ENCODE measurements at regions not wholly inside any gene's neighbourhood (a gene's known extent, or its start where the extent isn't known, plus 50 kb on each side); places are given as distances from the start of the nearest gene placed in this dataset.

GRCh38 chr10:128710098-128710797 lies 584.0 kb upstream of the MKI67 start:
- 94% methylated on average over 22 of the region's 49 CpGs for WGBS (ENCODE audit: low lambda C conversion rate, missing lambda C conversion rate)
- TF ChIP-seq, protein P1, sequence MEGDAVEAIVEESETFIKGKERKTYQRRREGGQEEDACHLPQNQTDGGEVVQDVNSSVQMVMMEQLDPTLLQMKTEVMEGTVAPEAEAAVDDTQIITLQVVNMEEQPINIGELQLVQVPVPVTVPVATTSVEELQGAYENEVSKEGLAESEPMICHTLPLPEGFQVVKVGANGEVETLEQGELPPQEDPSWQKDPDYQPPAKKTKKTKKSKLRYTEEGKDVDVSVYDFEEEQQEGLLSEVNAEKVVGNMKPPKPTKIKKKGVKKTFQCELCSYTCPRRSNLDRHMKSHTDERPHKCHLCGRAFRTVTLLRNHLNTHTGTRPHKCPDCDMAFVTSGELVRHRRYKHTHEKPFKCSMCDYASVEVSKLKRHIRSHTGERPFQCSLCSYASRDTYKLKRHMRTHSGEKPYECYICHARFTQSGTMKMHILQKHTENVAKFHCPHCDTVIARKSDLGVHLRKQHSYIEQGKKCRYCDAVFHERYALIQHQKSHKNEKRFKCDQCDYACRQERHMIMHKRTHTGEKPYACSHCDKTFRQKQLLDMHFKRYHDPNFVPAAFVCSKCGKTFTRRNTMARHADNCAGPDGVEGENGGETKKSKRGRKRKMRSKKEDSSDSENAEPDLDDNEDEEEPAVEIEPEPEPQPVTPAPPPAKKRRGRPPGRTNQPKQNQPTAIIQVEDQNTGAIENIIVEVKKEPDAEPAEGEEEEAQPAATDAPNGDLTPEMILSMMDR (IDR thresholded peaks at IDR 0.05; ENCODE audit: poor library complexity): no peak
- no peak for TF ChIP-seq EZH2 (IDR thresholded peaks at IDR 0.05; ENCODE audit: borderline replicate concordance)
- no peak overlapping the region for H3K4me2 ChIP-seq

GRCh38 chr10:128710798-128711183 lies 584.6 kb upstream of the MKI67 start:
- H3K79me2 ChIP-seq: no peaks in the 10 kb centered on the region

More at GRCh38 chr10:128710098-128710797, 584.0 kb upstream of the MKI67 start:
- Histone ChIP-seq H2AFZ (no peak overlapping the region), H3K4me3 (no peak overlapping the region), H3K27me3 (no peaks in the 10 kb centered on the region), H4K20me1 (ENCODE audit: insufficient read depth, poor library complexity, severe bottlenecking) (no peaks in the 10 kb centered on the region), H3K9me3 (ENCODE audit: low read depth) (no peaks in the 10 kb centered on the region), H3K36me3 (replicated peaks; ENCODE audit: insufficient read depth, low read depth) (no peaks in the 10 kb centered on the region), H3K27ac (no peak overlapping the region), H3K9me2 (replicated peaks; ENCODE audit: insufficient read depth) (no peaks in the 10 kb centered on the region), H3K4me1 (ENCODE audit: insufficient read depth) (peaks cover 5% of the 10 kb centered on the region), H3K79me2 (no peaks in the 10 kb centered on the region)
- DNase-seq (ENCODE audit: low spot score): no peak

DNA sequence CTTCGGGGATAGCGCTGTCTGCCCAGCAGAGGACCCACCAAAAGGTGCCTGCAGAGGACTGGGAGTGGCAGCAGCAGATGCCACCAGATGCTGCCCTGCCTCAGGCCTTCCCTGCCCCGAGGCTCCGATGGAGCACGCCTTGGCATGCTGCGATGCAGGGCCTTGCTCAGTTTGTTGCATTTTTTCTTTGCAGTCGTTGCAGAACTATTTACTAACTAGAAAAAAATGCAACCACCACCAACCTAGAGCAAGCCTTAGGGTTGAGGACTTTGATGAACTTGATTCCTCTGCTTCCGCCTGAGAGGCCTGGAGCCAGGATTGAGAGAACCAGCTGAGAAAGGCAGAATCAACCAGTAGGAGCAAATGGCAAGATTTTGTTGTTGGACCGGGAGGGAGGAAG lies 585.6 kb upstream of the MKI67 start:
- H2AFZ ChIP-seq: no peak overlapping the region
- TF ChIP-seq EZH2 (IDR thresholded peaks at IDR 0.05; ENCODE audit: borderline replicate concordance) (no peak), EZH2phosphoT487 (IDR thresholded peaks at IDR 0.05; ENCODE audit: low read depth, severe bottlenecking, unreplicated experiment) (no peak)
- TF ChIP-seq, protein P1 (IDR thresholded peaks at IDR 0.05; ENCODE audit: poor library complexity): no peak

More at GRCh38 chr10:128710798-128711183, 584.6 kb upstream of the MKI67 start:
- Histone ChIP-seq H3K27ac (no peak overlapping the region), H3K36me3 (replicated peaks; ENCODE audit: insufficient read depth, low read depth) (no peaks in the 10 kb centered on the region), H4K20me1 (ENCODE audit: insufficient read depth, poor library complexity, severe bottlenecking) (no peaks in the 10 kb centered on the region), H3K4me3 (no peak overlapping the region), H3K9me2 (replicated peaks; ENCODE audit: insufficient read depth) (no peaks in the 10 kb centered on the region), H2AFZ (no peak overlapping the region), H3K4me2 (no peak overlapping the region), H3K27me3 (no peaks in the 10 kb centered on the region), H3K9me3 (ENCODE audit: low read depth) (no peaks in the 10 kb centered on the region), H3K4me1 (ENCODE audit: insufficient read depth) (peaks cover 6% of the 10 kb centered on the region)
- 89% methylated on average over 8 of the region's 8 CpGs for WGBS (ENCODE audit: low lambda C conversion rate, missing lambda C conversion rate)
- TF ChIP-seq, protein P1 (IDR thresholded peaks at IDR 0.05; ENCODE audit: poor library complexity): no peak
- TF ChIP-seq EZH2phosphoT487 (IDR thresholded peaks at IDR 0.05; ENCODE audit: low read depth, severe bottlenecking, unreplicated experiment) (no peak), EZH2 (IDR thresholded peaks at IDR 0.05; ENCODE audit: borderline replicate concordance) (no peak)
- DNase-seq (ENCODE audit: low spot score): no peak

More for the DNA sequence above, 585.6 kb upstream of the MKI67 start:
- DNase-seq (ENCODE audit: low spot score): no peak
- no peak overlapping the region for H3K27ac ChIP-seq
- no peak overlapping the region for H3K4me2 ChIP-seq
- no peaks in the 10 kb centered on the region for H4K20me1 ChIP-seq (ENCODE audit: insufficient read depth, poor library complexity, severe bottlenecking)
- H3K9me3 ChIP-seq (ENCODE audit: low read depth): no peaks in the 10 kb centered on the region
- peaks cover 6% of the 10 kb centered on the region for H3K4me1 ChIP-seq (ENCODE audit: insufficient read depth)
- H3K79me2 ChIP-seq: no peaks in the 10 kb centered on the region
- WGBS (ENCODE audit: low lambda C conversion rate, missing lambda C conversion rate): 91% methylated on average over 9 of the region's 9 CpGs
- H3K9me2 ChIP-seq (replicated peaks; ENCODE audit: insufficient read depth): no peaks in the 10 kb centered on the region
- H3K36me3 ChIP-seq (replicated peaks; ENCODE audit: insufficient read depth, low read depth): no peaks in the 10 kb centered on the region
- H3K4me3 ChIP-seq: no peak overlapping the region
- no peaks in the 10 kb centered on the region for H3K27me3 ChIP-seq
